Endothelial cell of umbilical vein (primary cell): ENCODE measurements at regions not wholly inside any gene's neighbourhood (a gene's known extent, or its start where the extent isn't known, plus 50 kb on each side); places are given as distances from the start of the nearest gene placed in this dataset.

Experiments
- BruUV-seq: library from RNA; stranded (reverse); fragments of 400-500 nt; replicated peaks from 2 replicates; lab custom pipeline; 2021; lab: Mats Ljungman, UMichigan
- CTCF ChIA-PET: fragments of 300-600, 350-600 bp; sonication (Branson Sonifier 250); formaldehyde crosslinking; loops from one replicate; lab custom pipeline; 2021; ENCODE audit warnings: antibody characterized with exemption, inconsistent platforms; lab: Charles Lee
- POLR2A ChIA-PET: fragments of 300-600, 350-600 bp; sonication (Branson Sonifier 250); formaldehyde crosslinking; loops from one replicate; lab custom pipeline; 2021; ENCODE audit warnings: antibody characterized with exemption, inconsistent platforms; lab: Charles Lee
- DNase-seq: peaks from one replicate; pipeline ENCODE4 v3.0.0-alpha.2; 2011; ENCODE audit warnings: low read depth, low spot score
- FAIRE-seq: peaks from 2 replicates; lab custom pipeline; 2011; peaks lifted over from hg19 to GRCh38; lab: Jason Lieb, UNC
- H2AFZ ChIP-seq: 2 replicates; pipeline ENCODE4 v1.6.0; 2012; ENCODE audit warnings: low read depth, low read length, control low read depth, inconsistent platforms
- H3K27ac ChIP-seq: 2 replicates; pipeline ENCODE4 v1.5.1; 2011; ENCODE audit warnings: low read depth, mild to moderate bottlenecking, control low read depth, low read length, moderate library complexity; ENCODE audit not compliant: insufficient read depth
- H3K27me3 ChIP-seq, 2 experiments: 2 replicates each; pipeline versions ENCODE4 v1.6.0 to v1.6.1; 2011; ENCODE audit warnings: low read length in 2 of 2, mixed read lengths in 1 of 2; ENCODE audit not compliant: control insufficient read depth in 2 of 2, insufficient read depth in 2 of 2
- H3K36me3 ChIP-seq, 2 experiments: 2 replicates in 1 of 2; 3 replicates in 1 of 2; pipeline ENCODE4 v1.5.1; 2011; ENCODE audit warnings: low read length in 2 of 2, mild to moderate bottlenecking in 1 of 2, moderate library complexity in 1 of 2; ENCODE audit not compliant: control insufficient read depth in 2 of 2, insufficient read depth in 2 of 2; ENCODE audit errors: extremely low read depth in 1 of 2
- H3K4me1 ChIP-seq: 3 replicates; pipeline ENCODE4 v1.5.1; 2011; ENCODE audit warnings: mild to moderate bottlenecking, low read length; ENCODE audit not compliant: control insufficient read depth, insufficient read depth; ENCODE audit errors: extremely low read depth
- H3K4me2 ChIP-seq: 2 replicates; pipeline ENCODE4 v1.6.1; 2011; ENCODE audit warnings: low read length, control low read depth, mixed read lengths; ENCODE audit not compliant: insufficient read depth
- H3K4me3 ChIP-seq, 3 experiments: fragments of 200-600 bp in 1 of 3; sonication (generic), shearing (Covaris generic) in 1 of 3; replicated peaks in 1 of 3; 2 replicates each; pipeline ENCODE4 v1.5.1; 2011 to 2016; ENCODE audit warnings: control low read depth in 3 of 3, low read length in 3 of 3, mild to moderate bottlenecking in 2 of 3, inconsistent platforms in 1 of 3, low read depth in 1 of 3, moderate library complexity in 1 of 3; ENCODE audit not compliant: insufficient read depth in 1 of 3
- H3K79me2 ChIP-seq: 2 replicates; pipeline ENCODE4 v1.6.0; 2012; ENCODE audit warnings: low read length, inconsistent platforms; ENCODE audit not compliant: control insufficient read depth, insufficient read depth
- H3K9ac ChIP-seq: replicated peaks from 2 replicates; pipeline ENCODE3; 2011; ENCODE audit warnings: low read length, control low read depth; ENCODE audit not compliant: insufficient read depth; ENCODE audit errors: extremely low read depth
- H3K9me1 ChIP-seq: replicated peaks from 3 replicates; pipeline ENCODE4 v1.6.0; 2011; ENCODE audit warnings: mild to moderate bottlenecking, low read length; ENCODE audit not compliant: control insufficient read depth, insufficient read depth; ENCODE audit errors: extremely low read depth
- H3K9me3 ChIP-seq: replicated peaks from 2 replicates; pipeline ENCODE4 v1.5.1; 2012; ENCODE audit warnings: low read length, inconsistent platforms; ENCODE audit not compliant: control insufficient read depth, insufficient read depth
- H4K20me1 ChIP-seq: replicated peaks from 2 replicates; pipeline ENCODE3; 2011; ENCODE audit warnings: mild to moderate bottlenecking, low read length; ENCODE audit not compliant: control insufficient read depth, insufficient read depth; ENCODE audit errors: extremely low read depth
- EZH2 ChIP-seq: IDR thresholded peaks from 2 replicates; pipeline ENCODE4 v1.6.1; 2012; ENCODE audit warnings: borderline replicate concordance, low read depth, mild to moderate bottlenecking, moderate library complexity, low read length, inconsistent platforms; ENCODE audit not compliant: severe bottlenecking
- FOS ChIP-seq: IDR thresholded peaks from 2 replicates; pipeline ENCODE4 v1.6.1; 2011; ENCODE audit warnings: mild to moderate bottlenecking, low read length, moderate library complexity, borderline replicate concordance; ENCODE audit not compliant: insufficient read depth
- GATA2 ChIP-seq: IDR thresholded peaks from 2 replicates; pipeline ENCODE4 v1.7.0; 2011; ENCODE audit warnings: low read depth, mild to moderate bottlenecking, moderate library complexity, mixed read lengths, low read length; ENCODE audit not compliant: insufficient read length, insufficient read depth
- JUN ChIP-seq: IDR thresholded peaks from 2 replicates; pipeline ENCODE4 v1.6.1; 2011; ENCODE audit warnings: borderline replicate concordance, low read depth; ENCODE audit not compliant: insufficient read length, insufficient read depth
- MAX ChIP-seq: IDR thresholded peaks from 2 replicates; pipeline ENCODE4 v1.6.1; 2011; ENCODE audit not compliant: insufficient read depth, insufficient read length
- MYC ChIP-seq: IDR thresholded peaks from one replicate; pipeline ENCODE4 v1.6.1; 2011; ENCODE audit warnings: mild to moderate bottlenecking, low read depth, low read length
- POLR2A ChIP-seq: IDR thresholded peaks from 2 replicates; pipeline ENCODE4 v1.6.1; 2012; ENCODE audit warnings: low read depth, mild to moderate bottlenecking, control low read depth, low read length
- POLR2AphosphoS5 ChIP-seq: IDR thresholded peaks from 2 replicates; pipeline ENCODE4 v1.6.1; 2012; ENCODE audit warnings: low read depth, mild to moderate bottlenecking, control low read depth, low read length, moderate library complexity; ENCODE audit not compliant: insufficient read depth
- dilution Hi-C: fragments of 300-500 bp; cut with MboI; formaldehyde crosslinking; loops from one replicate; pipeline ENCODE4 v1.15.0; 2019; ENCODE audit warnings: low sequenced_read_pairs; ENCODE audit not compliant: extremely low pct_ligation_motif_present
- intact Hi-C: fragments of 100-400 bp; cut with micrococcal nuclease; formaldehyde crosslinking; loops from one replicate; pipeline ENCODE4 v1.10.0; 2022
- TF ChIP-seq, protein P1 (sequence below), 2 donors: IDR thresholded peaks; 1 replicate in 1 of 2; 2 replicates in 1 of 2; pipeline ENCODE4 v1.5.1; 2011; ENCODE audit warnings: low read length in 2 of 2, mild to moderate bottlenecking in 2 of 2, moderate library complexity in 2 of 2, control low read depth in 1 of 2, inconsistent platforms in 1 of 2, low read depth in 1 of 2; ENCODE audit not compliant: insufficient read depth in 1 of 2; ENCODE audit errors: extremely low read depth in 1 of 2

- intact Hi-C loops (no loop called here), dilution Hi-C loops (no loop called here)
- Histone ChIP-seq H3K9me3 (no peaks in the 10 kb centered on the region), H2AFZ (no peak overlapping the region), H4K20me1 (no peaks in the 10 kb centered on the region), H3K4me2 (no peak overlapping the region), H3K4me3 (no peak overlapping the region), H3K27me3 (peaks cover 15 to 16% of the 10 kb centered on the region in 2 experiments), H3K27ac (no peak overlapping the region), H3K4me1 (no peaks in the 10 kb centered on the region), H3K9ac (no peak overlapping the region), H3K79me2 (no peaks in the 10 kb centered on the region), H3K36me3 (no peaks in the 10 kb centered on the region), H3K9me1 (no peaks in the 10 kb centered on the region)
- FAIRE-seq, result no peak
- POLR2A ChIA-PET, result no interaction called here
- DNase-seq, result no peak
- BruUV-seq, result no TSS peak
- TF ChIP-seq MAX (no peak), MYC (no peak), FOS (no peak)
- CTCF ChIA-PET, result no interaction called here
Measured at GRCh38 chr4:3874028-3874415, 107.8 kb downstream of the ADRA2C start.

- no peak for DNase-seq
- no peak for FAIRE-seq
- BruUV-seq, result no TSS peak
- dilution Hi-C loops (no loop called here), intact Hi-C loops (no loop called here)
- no peak overlapping the region for H3K4me3 ChIP-seq
- H2AFZ ChIP-seq, result no peak overlapping the region
- H3K9ac ChIP-seq, result no peak overlapping the region
- no peaks in the 10 kb centered on the region for H3K4me1 ChIP-seq
- no peak for TF ChIP-seq MYC
- TF ChIP-seq FOS, result no peak
- no peak for TF ChIP-seq GATA2
- no peak for TF ChIP-seq EZH2
- TF ChIP-seq MAX, result no peak
- TF ChIP-seq, protein P1, sequence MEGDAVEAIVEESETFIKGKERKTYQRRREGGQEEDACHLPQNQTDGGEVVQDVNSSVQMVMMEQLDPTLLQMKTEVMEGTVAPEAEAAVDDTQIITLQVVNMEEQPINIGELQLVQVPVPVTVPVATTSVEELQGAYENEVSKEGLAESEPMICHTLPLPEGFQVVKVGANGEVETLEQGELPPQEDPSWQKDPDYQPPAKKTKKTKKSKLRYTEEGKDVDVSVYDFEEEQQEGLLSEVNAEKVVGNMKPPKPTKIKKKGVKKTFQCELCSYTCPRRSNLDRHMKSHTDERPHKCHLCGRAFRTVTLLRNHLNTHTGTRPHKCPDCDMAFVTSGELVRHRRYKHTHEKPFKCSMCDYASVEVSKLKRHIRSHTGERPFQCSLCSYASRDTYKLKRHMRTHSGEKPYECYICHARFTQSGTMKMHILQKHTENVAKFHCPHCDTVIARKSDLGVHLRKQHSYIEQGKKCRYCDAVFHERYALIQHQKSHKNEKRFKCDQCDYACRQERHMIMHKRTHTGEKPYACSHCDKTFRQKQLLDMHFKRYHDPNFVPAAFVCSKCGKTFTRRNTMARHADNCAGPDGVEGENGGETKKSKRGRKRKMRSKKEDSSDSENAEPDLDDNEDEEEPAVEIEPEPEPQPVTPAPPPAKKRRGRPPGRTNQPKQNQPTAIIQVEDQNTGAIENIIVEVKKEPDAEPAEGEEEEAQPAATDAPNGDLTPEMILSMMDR (IDR thresholded peaks at IDR 0.05; ENCODE audit: extremely low read depth in 1 of 2, insufficient read depth in 1 of 2, low read depth in 1 of 2, low read length in 2 of 2), result no peak
- TF ChIP-seq POLR2A, result no peak
- no peak for TF ChIP-seq POLR2AphosphoS5
- TF ChIP-seq JUN, result no peak
- H3K79me2 ChIP-seq, result no peaks in the 10 kb centered on the region
- ChIA-PET POLR2A (no interaction called here), CTCF (no interaction called here)
- no peaks in the 10 kb centered on the region for H4K20me1 ChIP-seq
- H3K36me3 ChIP-seq, result no peaks in the 10 kb centered on the region
- no peak overlapping the region for H3K27ac ChIP-seq
- peaks cover 21 to 22% of the 10 kb centered on the region in 2 experiments for H3K27me3 ChIP-seq
- H3K4me2 ChIP-seq, result no peak overlapping the region
- no peaks in the 10 kb centered on the region for H3K9me1 ChIP-seq
- no peaks in the 10 kb centered on the region for H3K9me3 ChIP-seq
Measured at GRCh38 chr4:3874525-3875110, 108.4 kb downstream of the ADRA2C start.
